Lower lobe of right lung (tissue), 2 donors: ENCODE measurements at regions not wholly inside any gene's neighbourhood (a gene's known extent, or its start where the extent isn't known, plus 50 kb on each side); places are given as distances from the start of the nearest gene placed in this dataset.

Experiments used
- ATAC-seq, 2 donors: fragments of 200-7000 bp; cut with Tn5 transposase; one replicate each; pipeline ENCODE4 v1.9.1; 2020 to 2022; ENCODE audit warnings: mild to moderate bottlenecking in 2 of 2, moderate library complexity in 2 of 2
- DNase-seq: peaks from one replicate; pipeline ENCODE4 v3.0.0-alpha.2; 2020
- H3K27ac ChIP-seq: fragments of 200-600 bp; one replicate; pipeline ENCODE4 v1.8.0; 2022
- H3K27me3 ChIP-seq: fragments of 200-600 bp; one replicate; pipeline ENCODE4 v1.8.0; 2022; ENCODE audit warnings: low read depth
- H3K36me3 ChIP-seq: fragments of 200-600 bp; one replicate; pipeline ENCODE4 v1.8.0; 2022; ENCODE audit warnings: mild to moderate bottlenecking
- H3K4me1 ChIP-seq: fragments of 200-600 bp; one replicate; pipeline ENCODE4 v1.8.0; 2022
- H3K4me3 ChIP-seq: fragments of 200-600 bp; one replicate; pipeline ENCODE4 v1.8.0; 2022; ENCODE audit warnings: mild to moderate bottlenecking
- H3K9me3 ChIP-seq: fragments of 200-600 bp; one replicate; pipeline ENCODE4 v1.8.0; 2022
- intact Hi-C: fragments of 100-400 bp; cut with DNase I; formaldehyde crosslinking; loops from one replicate; pipeline ENCODE4 v1.11.0; 2022
- TF ChIP-seq, protein P1 (sequence below): fragments of 200-600 bp; IDR thresholded peaks from one replicate; pipeline ENCODE4 v1.8.0; 2022; ENCODE audit warnings: antibody characterized with exemption, mild to moderate bottlenecking
- donor health status: DM: no; HTN: yes; CAD: no; lungs with severe emphysema.

GRCh38 chr22:20641919-20642579 lies 131.9 kb upstream of the SERPIND1 start:
- Histone ChIP-seq H3K4me1 (no peaks in the 10 kb centered on the region), H3K27ac (no peak overlapping the region), H3K36me3 (no peaks in the 10 kb centered on the region), H3K27me3 (no peaks in the 10 kb centered on the region), H3K4me3 (no peak overlapping the region), H3K9me3 (no peaks in the 10 kb centered on the region)
- ATAC-seq (no peak), DNase-seq (no peak)
- TF ChIP-seq, protein P1, sequence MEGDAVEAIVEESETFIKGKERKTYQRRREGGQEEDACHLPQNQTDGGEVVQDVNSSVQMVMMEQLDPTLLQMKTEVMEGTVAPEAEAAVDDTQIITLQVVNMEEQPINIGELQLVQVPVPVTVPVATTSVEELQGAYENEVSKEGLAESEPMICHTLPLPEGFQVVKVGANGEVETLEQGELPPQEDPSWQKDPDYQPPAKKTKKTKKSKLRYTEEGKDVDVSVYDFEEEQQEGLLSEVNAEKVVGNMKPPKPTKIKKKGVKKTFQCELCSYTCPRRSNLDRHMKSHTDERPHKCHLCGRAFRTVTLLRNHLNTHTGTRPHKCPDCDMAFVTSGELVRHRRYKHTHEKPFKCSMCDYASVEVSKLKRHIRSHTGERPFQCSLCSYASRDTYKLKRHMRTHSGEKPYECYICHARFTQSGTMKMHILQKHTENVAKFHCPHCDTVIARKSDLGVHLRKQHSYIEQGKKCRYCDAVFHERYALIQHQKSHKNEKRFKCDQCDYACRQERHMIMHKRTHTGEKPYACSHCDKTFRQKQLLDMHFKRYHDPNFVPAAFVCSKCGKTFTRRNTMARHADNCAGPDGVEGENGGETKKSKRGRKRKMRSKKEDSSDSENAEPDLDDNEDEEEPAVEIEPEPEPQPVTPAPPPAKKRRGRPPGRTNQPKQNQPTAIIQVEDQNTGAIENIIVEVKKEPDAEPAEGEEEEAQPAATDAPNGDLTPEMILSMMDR = no peak
- intact Hi-C loops = no loop called here

DNA sequence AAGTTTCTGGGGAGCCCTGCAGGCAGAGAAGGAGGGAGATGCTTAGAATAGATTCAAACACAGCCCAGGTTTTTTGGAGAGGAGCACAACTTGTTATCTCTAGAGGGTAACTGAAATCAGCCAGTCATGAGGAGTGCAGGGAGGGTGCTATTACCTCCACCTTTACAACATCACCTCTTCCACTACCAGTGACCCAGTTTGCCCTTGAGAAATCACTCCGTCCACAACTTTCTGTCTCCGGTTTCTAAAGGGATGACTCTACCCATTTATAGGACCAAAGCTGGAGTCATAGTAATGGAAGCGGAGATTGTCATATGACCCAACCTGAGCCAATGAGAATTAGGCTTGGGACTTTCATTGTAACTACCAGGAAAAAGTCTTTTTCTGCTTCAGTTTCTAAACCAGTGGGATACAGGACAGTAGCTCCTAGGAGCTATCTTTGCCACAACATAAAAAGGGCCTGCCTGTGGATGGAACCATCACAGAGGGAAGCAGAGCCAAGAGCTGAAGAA lies 131.2 kb upstream of the SERPIND1 start:
- H3K4me1 ChIP-seq = no peaks in the 10 kb centered on the region
- H3K4me3 ChIP-seq = no peak overlapping the region
- no peaks in the 10 kb centered on the region for H3K9me3 ChIP-seq
- no peaks in the 10 kb centered on the region for H3K36me3 ChIP-seq
- intact Hi-C loops = no loop called here
- no peak for DNase-seq
- H3K27ac ChIP-seq = no peak overlapping the region
- no peak for ATAC-seq
- TF ChIP-seq, protein P1 = no peak
- H3K27me3 ChIP-seq = no peaks in the 10 kb centered on the region

GRCh38 chr22:20644071-20644642 lies 129.8 kb upstream of the SERPIND1 start:
- Histone ChIP-seq H3K36me3 (no peaks in the 10 kb centered on the region), H3K9me3 (no peaks in the 10 kb centered on the region), H3K4me1 (no peaks in the 10 kb centered on the region), H3K27ac (no peak overlapping the region), H3K4me3 (no peak overlapping the region), H3K27me3 (no peaks in the 10 kb centered on the region)
- intact Hi-C loops = no loop called here
- TF ChIP-seq, protein P1 = no peak
- DNase-seq (no peak), ATAC-seq (no peak)

DNA sequence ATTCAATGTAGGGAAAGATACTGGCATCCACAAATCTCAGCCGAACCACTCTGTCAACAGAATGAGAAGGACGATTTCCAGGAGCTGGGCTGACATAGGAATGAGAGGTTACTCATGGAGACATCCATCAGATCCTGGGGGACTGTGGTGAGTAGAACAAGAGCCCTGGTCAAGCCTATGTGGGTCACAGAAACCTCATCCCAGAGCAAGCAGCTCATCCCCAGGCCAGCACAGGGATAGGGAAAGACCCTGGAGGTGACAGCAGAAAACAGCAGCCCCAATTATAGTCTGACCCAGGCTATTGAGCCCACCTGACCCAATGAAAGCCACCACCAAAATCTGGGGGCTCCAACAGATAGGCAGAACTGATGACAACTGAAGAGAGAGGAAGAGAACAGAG lies 128.0 kb upstream of the SERPIND1 start:
- no peak overlapping the region for H3K4me3 ChIP-seq
- H3K27ac ChIP-seq = no peak overlapping the region
- ATAC-seq (no peak), DNase-seq (no peak)
- no peaks in the 10 kb centered on the region for H3K9me3 ChIP-seq
- TF ChIP-seq, protein P1 = no peak
- intact Hi-C loops = no loop called here
- H3K36me3 ChIP-seq = no peaks in the 10 kb centered on the region
- H3K4me1 ChIP-seq = no peaks in the 10 kb centered on the region
- H3K27me3 ChIP-seq = no peaks in the 10 kb centered on the region

- no peak for ATAC-seq
- no peak overlapping the region for H3K4me3 ChIP-seq
- TF ChIP-seq, protein P1 = no peak
These were observed 127.5 kb upstream of the SERPIND1 start for GRCh38 chr22:20646415-20646814.

More at GRCh38 chr22:20646415-20646814, 127.5 kb upstream of the SERPIND1 start:
- intact Hi-C loops = no loop called here
- no peaks in the 10 kb centered on the region for H3K4me1 ChIP-seq
- H3K9me3 ChIP-seq = no peaks in the 10 kb centered on the region
- no peak overlapping the region for H3K27ac ChIP-seq
- DNase-seq = no peak
- H3K27me3 ChIP-seq = no peaks in the 10 kb centered on the region
- H3K36me3 ChIP-seq = no peaks in the 10 kb centered on the region
